HEK293 (cell line): ENCODE measurements at regions not wholly inside any gene's neighbourhood (a gene's known extent, or its start where the extent isn't known, plus 50 kb on each side); places are given as distances from the start of the nearest gene placed in this dataset.

Experiments used
- CTCF ChIA-PET: fragments of 350-600 bp; formaldehyde crosslinking; extraction: SDS; loops from one replicate; lab custom pipeline; 2021; ENCODE audit warnings: antibody characterized with exemption; lab: Yijun Ruan, JAX
- POLR2A ChIA-PET: fragments of 300-600 bp; formaldehyde crosslinking; extraction: SDS; loops from one replicate; lab custom pipeline; 2020; ENCODE audit warnings: antibody characterized with exemption, inconsistent platforms; lab: Yijun Ruan, JAX
- H3K27ac ChIP-seq: fragments of 200-500 bp; sonication (Bioruptor generic); 2 replicates; pipeline ENCODE4 v1.5.1; 2014; ENCODE audit warnings: low read depth, low read length, control low read depth, inconsistent platforms; ENCODE audit errors: extremely low read depth
- H3K36me3 ChIP-seq, 2 experiments: fragments of 200-500 bp in 1 of 2; sonication (Bioruptor generic) in 1 of 2; 1 replicate in 1 of 2; 2 replicates in 1 of 2; pipeline ENCODE4 v1.5.1; 2014 to 2017; ENCODE audit warnings: inconsistent platforms in 2 of 2, low read length in 2 of 2; ENCODE audit not compliant: control insufficient read depth in 2 of 2, insufficient read depth in 1 of 2
- H3K4me1 ChIP-seq: fragments of 200-500 bp; sonication (Bioruptor generic); 2 replicates; pipeline ENCODE4 v1.5.1; 2014; ENCODE audit warnings: mild to moderate bottlenecking, low read length, inconsistent platforms; ENCODE audit not compliant: control insufficient read depth, insufficient read depth
- H3K4me3 ChIP-seq: 2 replicates; pipeline ENCODE4 v1.5.1; 2011; ENCODE audit warnings: low read depth, mild to moderate bottlenecking, control low read depth, low read length, moderate library complexity
- H3K9me3 ChIP-seq: fragments of 200-500 bp; sonication (Bioruptor generic); 2 replicates; pipeline ENCODE4 v1.5.1; 2014; ENCODE audit warnings: low read depth, low read length, inconsistent platforms; ENCODE audit not compliant: control insufficient read depth, insufficient read depth
- BCL11A ChIP-seq: fragments of 450-650 bp; formaldehyde crosslinking; IDR thresholded peaks from 2 replicates; pipeline ENCODE4 v1.5.1; 2016; ENCODE audit warnings: low read depth, missing biosample characterization, missing genetic modification characterization
- KLF1 ChIP-seq: fragments of 450-650 bp; formaldehyde crosslinking; IDR thresholded peaks from 2 replicates; pipeline ENCODE4 v1.5.1; 2016; ENCODE audit warnings: missing biosample characterization, missing genetic modification characterization
- KLF9 ChIP-seq: fragments of 450-650 bp; formaldehyde crosslinking; IDR thresholded peaks from 2 replicates; pipeline ENCODE4 v1.5.1; 2016; ENCODE audit warnings: missing biosample characterization, missing genetic modification characterization, low read depth
- SCRT2 ChIP-seq: fragments of 450-650 bp; formaldehyde crosslinking; IDR thresholded peaks from 2 replicates; pipeline ENCODE4 v1.5.1; 2016; ENCODE audit warnings: missing biosample characterization, missing genetic modification characterization
- YY1 ChIP-seq: fragments of 450-650 bp; formaldehyde crosslinking; IDR thresholded peaks from 2 replicates; pipeline ENCODE4 v1.5.1; 2018; ENCODE audit warnings: missing biosample characterization, missing genetic modification characterization
- YY2 ChIP-seq: fragments of 450-650 bp; formaldehyde crosslinking; IDR thresholded peaks from 2 replicates; pipeline ENCODE4 v1.5.1; 2016; ENCODE audit warnings: missing biosample characterization, missing genetic modification characterization
- ZNF114 ChIP-seq: fragments of 450-650 bp; formaldehyde crosslinking; IDR thresholded peaks from 2 replicates; pipeline ENCODE4 v1.5.0; 2017; ENCODE audit warnings: missing biosample characterization, missing genetic modification characterization
- ZNF157 ChIP-seq: fragments of 450-650 bp; formaldehyde crosslinking; IDR thresholded peaks from 2 replicates; pipeline ENCODE4 v1.5.1; 2016; ENCODE audit warnings: missing biosample characterization, missing genetic modification characterization
- ZNF221 ChIP-seq: fragments of 450-650 bp; formaldehyde crosslinking; IDR thresholded peaks from 2 replicates; pipeline ENCODE4 v1.5.1; 2017; ENCODE audit warnings: missing biosample characterization, missing genetic modification characterization, borderline replicate concordance
- ZNF24 ChIP-seq: fragments of 450-650 bp; formaldehyde crosslinking; IDR thresholded peaks from 2 replicates; pipeline ENCODE4 v1.5.1; 2016; ENCODE audit warnings: missing biosample characterization, missing genetic modification characterization
- ZNF391 ChIP-seq: fragments of 450-650 bp; formaldehyde crosslinking; IDR thresholded peaks from 2 replicates; pipeline ENCODE4 v1.5.1; 2016; ENCODE audit warnings: low read depth, missing biosample characterization, missing genetic modification characterization, borderline replicate concordance
- ZNF473 ChIP-seq: fragments of 450-650 bp; formaldehyde crosslinking; IDR thresholded peaks from 2 replicates; pipeline ENCODE4 v1.5.1; 2017; ENCODE audit warnings: missing biosample characterization, missing genetic modification characterization
- ZNF501 ChIP-seq: fragments of 450-650 bp; formaldehyde crosslinking; IDR thresholded peaks from 2 replicates; pipeline ENCODE4 v1.5.1; 2016; ENCODE audit warnings: missing biosample characterization, missing genetic modification characterization
- ZNF544 ChIP-seq: fragments of 450-650 bp; formaldehyde crosslinking; IDR thresholded peaks from 2 replicates; pipeline ENCODE4 v1.5.0; 2017; ENCODE audit warnings: missing biosample characterization, missing genetic modification characterization
- ZNF560 ChIP-seq: fragments of 450-650 bp; formaldehyde crosslinking; IDR thresholded peaks from 2 replicates; pipeline ENCODE4 v1.5.1; 2017; ENCODE audit warnings: missing biosample characterization, missing genetic modification characterization, borderline replicate concordance
- ZNF629 ChIP-seq: fragments of 450-650 bp; formaldehyde crosslinking; IDR thresholded peaks from 2 replicates; pipeline ENCODE4 v1.5.1; 2017; ENCODE audit warnings: missing biosample characterization, missing genetic modification characterization
- ZNF664 ChIP-seq: fragments of 450-650 bp; formaldehyde crosslinking; IDR thresholded peaks from 2 replicates; pipeline ENCODE4 v1.5.1; 2016; ENCODE audit warnings: missing biosample characterization, missing genetic modification characterization
- ZNF837 ChIP-seq: fragments of 450-650 bp; formaldehyde crosslinking; IDR thresholded peaks from 2 replicates; pipeline ENCODE4 v1.5.1; 2016; ENCODE audit warnings: missing biosample characterization, missing genetic modification characterization
- TF ChIP-seq, protein P1 (sequence below): fragments of 450-650 bp; formaldehyde crosslinking; IDR thresholded peaks from 2 replicates; pipeline ENCODE4 v1.5.1; 2016; ENCODE audit warnings: missing biosample characterization, missing genetic modification characterization
- TF ChIP-seq, protein P2 (sequence below): fragments of 450-650 bp; formaldehyde crosslinking; IDR thresholded peaks from 2 replicates; pipeline ENCODE4 v1.5.1; 2016; ENCODE audit warnings: missing biosample characterization, missing genetic modification characterization, borderline replicate concordance
- TF ChIP-seq, protein P3 (sequence below): fragments of 450-650 bp; formaldehyde crosslinking; IDR thresholded peaks from 2 replicates; pipeline ENCODE4 v1.5.1; 2016; ENCODE audit warnings: missing biosample characterization, missing genetic modification characterization
- TF ChIP-seq, protein P4 (sequence below): fragments of 450-650 bp; formaldehyde crosslinking; IDR thresholded peaks from 2 replicates; pipeline ENCODE4 v1.5.1; 2016; ENCODE audit warnings: missing biosample characterization, missing genetic modification characterization, low read depth

DNA sequence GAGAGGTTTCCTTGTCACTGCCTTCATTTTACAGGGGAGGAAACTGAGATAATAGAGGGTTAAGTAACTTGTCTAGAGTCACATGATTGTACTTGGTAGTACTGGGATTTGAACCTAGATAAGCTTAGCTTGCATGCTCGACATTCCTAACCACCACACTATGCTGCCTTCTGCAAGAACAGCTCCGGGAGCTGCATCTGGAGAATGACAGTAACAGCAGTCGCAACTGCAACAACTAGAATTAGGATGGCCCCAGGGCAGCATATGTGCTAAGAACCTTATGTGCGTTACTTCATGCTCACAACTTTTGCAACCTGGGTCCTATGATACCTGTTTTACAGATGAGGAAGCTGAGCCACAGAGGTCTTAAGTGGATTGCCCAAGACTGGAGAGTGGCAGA, 89.5 kb upstream of the LCORL start (continued):
- no peak for TF ChIP-seq YY2 (tag by site-specific recombination)
- TF ChIP-seq, protein P1, sequence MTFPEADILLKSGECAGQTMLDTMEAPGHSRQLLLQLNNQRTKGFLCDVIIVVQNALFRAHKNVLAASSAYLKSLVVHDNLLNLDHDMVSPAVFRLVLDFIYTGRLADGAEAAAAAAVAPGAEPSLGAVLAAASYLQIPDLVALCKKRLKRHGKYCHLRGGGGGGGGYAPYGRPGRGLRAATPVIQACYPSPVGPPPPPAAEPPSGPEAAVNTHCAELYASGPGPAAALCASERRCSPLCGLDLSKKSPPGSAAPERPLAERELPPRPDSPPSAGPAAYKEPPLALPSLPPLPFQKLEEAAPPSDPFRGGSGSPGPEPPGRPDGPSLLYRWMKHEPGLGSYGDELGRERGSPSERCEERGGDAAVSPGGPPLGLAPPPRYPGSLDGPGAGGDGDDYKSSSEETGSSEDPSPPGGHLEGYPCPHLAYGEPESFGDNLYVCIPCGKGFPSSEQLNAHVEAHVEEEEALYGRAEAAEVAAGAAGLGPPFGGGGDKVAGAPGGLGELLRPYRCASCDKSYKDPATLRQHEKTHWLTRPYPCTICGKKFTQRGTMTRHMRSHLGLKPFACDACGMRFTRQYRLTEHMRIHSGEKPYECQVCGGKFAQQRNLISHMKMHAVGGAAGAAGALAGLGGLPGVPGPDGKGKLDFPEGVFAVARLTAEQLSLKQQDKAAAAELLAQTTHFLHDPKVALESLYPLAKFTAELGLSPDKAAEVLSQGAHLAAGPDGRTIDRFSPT (tag by site-specific recombination): no peak
- no peak for TF ChIP-seq ZNF114 (tag by site-specific recombination)
- no peak for TF ChIP-seq ZNF544 (tag by site-specific recombination)
- no peak for TF ChIP-seq KLF1 (tag by site-specific recombination)
- TF ChIP-seq, protein P2, sequence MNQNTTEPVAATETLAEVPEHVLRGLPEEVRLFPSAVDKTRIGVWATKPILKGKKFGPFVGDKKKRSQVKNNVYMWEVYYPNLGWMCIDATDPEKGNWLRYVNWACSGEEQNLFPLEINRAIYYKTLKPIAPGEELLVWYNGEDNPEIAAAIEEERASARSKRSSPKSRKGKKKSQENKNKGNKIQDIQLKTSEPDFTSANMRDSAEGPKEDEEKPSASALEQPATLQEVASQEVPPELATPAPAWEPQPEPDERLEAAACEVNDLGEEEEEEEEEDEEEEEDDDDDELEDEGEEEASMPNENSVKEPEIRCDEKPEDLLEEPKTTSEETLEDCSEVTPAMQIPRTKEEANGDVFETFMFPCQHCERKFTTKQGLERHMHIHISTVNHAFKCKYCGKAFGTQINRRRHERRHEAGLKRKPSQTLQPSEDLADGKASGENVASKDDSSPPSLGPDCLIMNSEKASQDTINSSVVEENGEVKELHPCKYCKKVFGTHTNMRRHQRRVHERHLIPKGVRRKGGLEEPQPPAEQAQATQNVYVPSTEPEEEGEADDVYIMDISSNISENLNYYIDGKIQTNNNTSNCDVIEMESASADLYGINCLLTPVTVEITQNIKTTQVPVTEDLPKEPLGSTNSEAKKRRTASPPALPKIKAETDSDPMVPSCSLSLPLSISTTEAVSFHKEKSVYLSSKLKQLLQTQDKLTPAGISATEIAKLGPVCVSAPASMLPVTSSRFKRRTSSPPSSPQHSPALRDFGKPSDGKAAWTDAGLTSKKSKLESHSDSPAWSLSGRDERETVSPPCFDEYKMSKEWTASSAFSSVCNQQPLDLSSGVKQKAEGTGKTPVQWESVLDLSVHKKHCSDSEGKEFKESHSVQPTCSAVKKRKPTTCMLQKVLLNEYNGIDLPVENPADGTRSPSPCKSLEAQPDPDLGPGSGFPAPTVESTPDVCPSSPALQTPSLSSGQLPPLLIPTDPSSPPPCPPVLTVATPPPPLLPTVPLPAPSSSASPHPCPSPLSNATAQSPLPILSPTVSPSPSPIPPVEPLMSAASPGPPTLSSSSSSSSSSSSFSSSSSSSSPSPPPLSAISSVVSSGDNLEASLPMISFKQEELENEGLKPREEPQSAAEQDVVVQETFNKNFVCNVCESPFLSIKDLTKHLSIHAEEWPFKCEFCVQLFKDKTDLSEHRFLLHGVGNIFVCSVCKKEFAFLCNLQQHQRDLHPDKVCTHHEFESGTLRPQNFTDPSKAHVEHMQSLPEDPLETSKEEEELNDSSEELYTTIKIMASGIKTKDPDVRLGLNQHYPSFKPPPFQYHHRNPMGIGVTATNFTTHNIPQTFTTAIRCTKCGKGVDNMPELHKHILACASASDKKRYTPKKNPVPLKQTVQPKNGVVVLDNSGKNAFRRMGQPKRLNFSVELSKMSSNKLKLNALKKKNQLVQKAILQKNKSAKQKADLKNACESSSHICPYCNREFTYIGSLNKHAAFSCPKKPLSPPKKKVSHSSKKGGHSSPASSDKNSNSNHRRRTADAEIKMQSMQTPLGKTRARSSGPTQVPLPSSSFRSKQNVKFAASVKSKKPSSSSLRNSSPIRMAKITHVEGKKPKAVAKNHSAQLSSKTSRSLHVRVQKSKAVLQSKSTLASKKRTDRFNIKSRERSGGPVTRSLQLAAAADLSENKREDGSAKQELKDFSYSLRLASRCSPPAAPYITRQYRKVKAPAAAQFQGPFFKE (tag by site-specific recombination): no peak
- TF ChIP-seq SCRT2 (tag by site-specific recombination): no peak

DNA sequence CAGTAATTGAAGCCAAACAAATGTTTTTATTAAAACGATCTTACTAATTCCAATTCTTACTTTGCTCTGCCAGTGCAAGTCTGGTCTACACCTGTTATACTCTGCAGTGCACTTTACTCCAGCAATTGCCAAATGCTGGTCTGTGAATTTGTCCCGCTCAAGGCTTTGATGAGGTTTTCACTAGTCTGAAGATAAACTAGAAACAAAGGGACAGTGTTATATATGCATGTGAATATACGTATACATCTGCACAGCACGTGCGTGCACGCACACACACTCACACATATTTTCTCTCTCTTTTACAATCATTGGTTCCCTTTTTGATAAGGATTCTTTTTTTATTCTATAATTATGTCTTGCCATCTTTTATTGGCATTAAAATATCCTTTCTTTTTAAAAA, 88.5 kb upstream of the LCORL start:
- TF ChIP-seq, protein P3, sequence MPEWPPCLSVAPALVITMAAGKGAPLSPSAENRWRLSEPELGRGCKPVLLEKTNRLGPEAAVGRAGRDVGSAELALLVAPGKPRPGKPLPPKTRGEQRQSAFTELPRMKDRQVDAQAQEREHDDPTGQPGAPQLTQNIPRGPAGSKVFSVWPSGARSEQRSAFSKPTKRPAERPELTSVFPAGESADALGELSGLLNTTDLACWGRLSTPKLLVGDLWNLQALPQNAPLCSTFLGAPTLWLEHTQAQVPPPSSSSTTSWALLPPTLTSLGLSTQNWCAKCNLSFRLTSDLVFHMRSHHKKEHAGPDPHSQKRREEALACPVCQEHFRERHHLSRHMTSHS (tag by site-specific recombination): no peak
- TF ChIP-seq BCL11A: no peak
- no peak for TF ChIP-seq ZNF221 (tag by site-specific recombination)
- no peak for TF ChIP-seq ZNF501
- no peak for TF ChIP-seq ZNF473 (tag by site-specific recombination)
- no peak for TF ChIP-seq ZNF24 (tag by site-specific recombination)
- TF ChIP-seq ZNF664 (tag by site-specific recombination): no peak
- no peak for TF ChIP-seq ZNF837
- TF ChIP-seq, protein P4, sequence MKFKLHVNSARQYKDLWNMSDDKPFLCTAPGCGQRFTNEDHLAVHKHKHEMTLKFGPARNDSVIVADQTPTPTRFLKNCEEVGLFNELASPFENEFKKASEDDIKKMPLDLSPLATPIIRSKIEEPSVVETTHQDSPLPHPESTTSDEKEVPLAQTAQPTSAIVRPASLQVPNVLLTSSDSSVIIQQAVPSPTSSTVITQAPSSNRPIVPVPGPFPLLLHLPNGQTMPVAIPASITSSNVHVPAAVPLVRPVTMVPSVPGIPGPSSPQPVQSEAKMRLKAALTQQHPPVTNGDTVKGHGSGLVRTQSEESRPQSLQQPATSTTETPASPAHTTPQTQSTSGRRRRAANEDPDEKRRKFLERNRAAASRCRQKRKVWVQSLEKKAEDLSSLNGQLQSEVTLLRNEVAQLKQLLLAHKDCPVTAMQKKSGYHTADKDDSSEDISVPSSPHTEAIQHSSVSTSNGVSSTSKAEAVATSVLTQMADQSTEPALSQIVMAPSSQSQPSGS (tag by site-specific recombination): no peak
- no peak for TF ChIP-seq ZNF114 (tag by site-specific recombination)
- no peak for TF ChIP-seq KLF9 (tag by site-specific recombination)
- TF ChIP-seq YY1: no peak
- TF ChIP-seq, protein P1 (tag by site-specific recombination): no peak
- TF ChIP-seq ZNF629: no peak
- no peak for TF ChIP-seq ZNF560 (tag by site-specific recombination)
- no peak for TF ChIP-seq SCRT2 (tag by site-specific recombination)
- no peak for TF ChIP-seq ZNF391
- no peak for TF ChIP-seq ZNF157 (tag by site-specific recombination)
- H3K9me3 ChIP-seq: no peaks in the 10 kb centered on the region
- H3K36me3 ChIP-seq: no peaks in the 10 kb centered on the region
- ChIA-PET CTCF (no interaction called here), POLR2A (no interaction called here)
- no peaks in the 10 kb centered on the region for H3K4me1 ChIP-seq
- no peak overlapping the region for H3K4me3 ChIP-seq
- H3K27ac ChIP-seq: no peak overlapping the region
